HepG2 (cell line): ENCODE measurements at regions not wholly inside any gene's neighbourhood (a gene's known extent, or its start where the extent isn't known, plus 50 kb on each side); places are given as distances from the start of the nearest gene placed in this dataset.

Experiments
- BCL6 ChIP-seq: IDR thresholded peaks from 2 replicates; pipeline ENCODE4 v1.6.1; 2016; ENCODE audit warnings: missing genetic modification reagents, missing compliant biosample characterization
- CCAR2 ChIP-seq: fragments of 200-400 bp; formaldehyde crosslinking; optimal IDR thresholded peaks from 2 replicates; pipeline ENCODE3; 2018; ENCODE audit warnings: low read depth, mild to moderate bottlenecking, low read length, moderate library complexity
- FOXK1 ChIP-seq: sonication (generic); formaldehyde crosslinking; IDR thresholded peaks from 2 replicates; pipeline ENCODE4 v1.4.0; 2020; ENCODE audit warnings: low read depth, missing genetic modification reagents, borderline replicate concordance
- FOXP4 ChIP-seq: sonication (generic); formaldehyde crosslinking; IDR thresholded peaks from 2 replicates; pipeline ENCODE4 v1.4.0; 2020; ENCODE audit warnings: missing genetic modification reagents
- HMGA1 ChIP-seq: sonication (generic); formaldehyde crosslinking; conservative IDR thresholded peaks from 2 replicates; pipeline ENCODE4 v1.4.0; 2020; ENCODE audit warnings: missing genetic modification reagents
- HMGXB3 ChIP-seq: sonication (generic); formaldehyde crosslinking; IDR thresholded peaks from 2 replicates; pipeline ENCODE4 v1.4.0; 2020; ENCODE audit warnings: missing genetic modification reagents, borderline replicate concordance
- IRF2 ChIP-seq: IDR thresholded peaks from 2 replicates; pipeline ENCODE4 v1.6.1; 2018; ENCODE audit warnings: missing genetic modification reagents, missing compliant biosample characterization
- KLF6 ChIP-seq: IDR thresholded peaks from 2 replicates; pipeline ENCODE4 v1.8.0; 2016; ENCODE audit warnings: missing biosample characterization, missing genetic modification reagents
- MIXL1 ChIP-seq: IDR thresholded peaks from 2 replicates; pipeline ENCODE4 v1.6.1; 2016
- MLX ChIP-seq: IDR thresholded peaks from 2 replicates; pipeline ENCODE4 v1.6.1; 2016
- MTF1 ChIP-seq: sonication (generic); formaldehyde crosslinking; IDR thresholded peaks from 2 replicates; pipeline ENCODE4 v1.5.0; 2020; ENCODE audit warnings: missing genetic modification reagents
- NCOR1 ChIP-seq: fragments of 200-600 bp; sonication (generic); IDR thresholded peaks from 2 replicates; pipeline ENCODE4 v1.7.0; 2017; ENCODE audit warnings: antibody characterized with exemption, low read length, borderline replicate concordance
- NFYB ChIP-seq: sonication (generic); formaldehyde crosslinking; IDR thresholded peaks from 2 replicates; pipeline ENCODE4 v1.4.0; 2020; ENCODE audit warnings: missing genetic modification reagents
- POLR2A ChIP-seq, 2 experiments: IDR thresholded peaks; 2 replicates each; pipeline ENCODE4 v1.6.1; 2011; ENCODE audit warnings: low read depth in 2 of 2, low read length in 2 of 2, mild to moderate bottlenecking in 1 of 2, moderate library complexity in 1 of 2; ENCODE audit not compliant: insufficient read depth in 1 of 2
- ZFP36L1 ChIP-seq: sonication (generic); formaldehyde crosslinking; IDR thresholded peaks from 2 replicates; pipeline ENCODE4 v1.8.0; 2022; ENCODE audit warnings: mild to moderate bottlenecking, missing genetic modification reagents, moderate library complexity
- ZNF616 ChIP-seq: sonication (generic); formaldehyde crosslinking; IDR thresholded peaks from 2 replicates; pipeline ENCODE4 v1.5.0; 2020; ENCODE audit warnings: low read depth, mild to moderate bottlenecking, missing genetic modification reagents
- ZNF644 ChIP-seq: IDR thresholded peaks from 2 replicates; pipeline ENCODE4 v1.6.1; 2016; ENCODE audit warnings: low read depth

- TF ChIP-seq CCAR2, result no peak
- TF ChIP-seq POLR2A (IDR thresholded peaks at IDR 0.05; ENCODE audit: insufficient read depth in 1 of 2, low read depth in 2 of 2, low read length in 2 of 2), result peak; percentile 33 to 57; a peak in 3 of 4 replicates
- peak; percentile 21; the same call in 1 of the 2 replicates for TF ChIP-seq NCOR1
- no peak for TF ChIP-seq KLF6 (CRISPR knock-in tag)
- 0 out of 2 replicates have a peak, but pooled peaks have one; percentile 34 for TF ChIP-seq BCL6 (CRISPR knock-in tag)
- peak; percentile 90 for TF ChIP-seq MLX (CRISPR knock-in tag)
- no peak for TF ChIP-seq NFYB (CRISPR knock-in tag)
- no peak for TF ChIP-seq HMGA1 (CRISPR knock-in tag)
- peak; percentile 44; the same call in 1 of the 2 replicates for TF ChIP-seq MIXL1 (CRISPR knock-in tag)
- TF ChIP-seq HMGXB3 (CRISPR knock-in tag), result peak; percentile 50
- peak; percentile 78; the same call in 1 of the 2 replicates for TF ChIP-seq FOXK1 (CRISPR knock-in tag)
- TF ChIP-seq MTF1, result no peak
- TF ChIP-seq ZNF644 (CRISPR knock-in tag), result peak; percentile 93
- no peak for TF ChIP-seq ZNF616
- TF ChIP-seq FOXP4 (CRISPR knock-in tag), result no peak
- TF ChIP-seq IRF2, result peak; percentile 84
- TF ChIP-seq ZFP36L1 (CRISPR knock-in tag), result peak; percentile 80; the same call in 1 of the 2 replicates
These were observed 69.1 kb upstream of the BTN3A2 start (continued) for GRCh38 chr6:26295691-26296555.
